IMR-90 (cell line): ENCODE measurements at regions not wholly inside any gene's neighbourhood (a gene's known extent, or its start where the extent isn't known, plus 50 kb on each side); places are given as distances from the start of the nearest gene placed in this dataset.

Experiments
- ATAC-seq: fragments of 200-7000 bp; cut with Tn5 transposase; 2 replicates; pipeline ENCODE4 v1.9.1; 2020; ENCODE audit warnings: low read depth, mild to moderate bottlenecking, moderate library complexity
- BruUV-seq: library from RNA; stranded (reverse); fragments of 400-500 nt; replicated peaks from 2 replicates; lab custom pipeline; 2021; lab: Mats Ljungman, UMichigan
- CTCF ChIA-PET: fragments of 300-600 bp; formaldehyde crosslinking; extraction: SDS; loops from one replicate; lab custom pipeline; 2021; ENCODE audit warnings: antibody characterized with exemption; lab: Yijun Ruan, JAX
- POLR2A ChIA-PET: fragments of 300-600 bp; sonication (Branson Sonifier 250); formaldehyde crosslinking; loops from one replicate; lab custom pipeline; 2022; ENCODE audit warnings: antibody characterized with exemption; ENCODE audit not compliant: unreplicated experiment; lab: Charles Lee
- DNase-seq: peaks from one replicate; pipeline ENCODE4 v3.0.0; 2013
- H2AFZ ChIP-seq: replicated peaks from 2 replicates; pipeline ENCODE3; 2013; ENCODE audit warnings: low read length, mild to moderate bottlenecking; ENCODE audit not compliant: poor library complexity
- H2AK5ac ChIP-seq: 2 replicates; pipeline ENCODE4 v1.6.1; 2013; ENCODE audit warnings: low read depth, low read length, inconsistent platforms
- H2AK9ac ChIP-seq: replicated peaks from 2 replicates; pipeline ENCODE3; 2013; ENCODE audit warnings: mild to moderate bottlenecking, low read depth, low read length, moderate library complexity; ENCODE audit not compliant: poor library complexity
- H2BK120ac ChIP-seq: 2 replicates; pipeline ENCODE4 v1.6.1; 2013; ENCODE audit warnings: low read depth, low read length, inconsistent platforms
- H2BK15ac ChIP-seq: 3 replicates; pipeline ENCODE4 v1.6.1; 2013; ENCODE audit warnings: low read depth, low read length, inconsistent platforms
- H2BK20ac ChIP-seq: 2 replicates; pipeline ENCODE4 v1.6.1; 2013; ENCODE audit warnings: low read depth, mild to moderate bottlenecking, inconsistent platforms, low read length, moderate library complexity
- H2BK5ac ChIP-seq: 2 replicates; pipeline ENCODE4 v1.6.1; 2013; ENCODE audit warnings: mild to moderate bottlenecking, low read depth, low read length, inconsistent platforms; ENCODE audit not compliant: poor library complexity, severe bottlenecking
- H3K14ac ChIP-seq: replicated peaks from 2 replicates; pipeline ENCODE4 v1.6.1; 2013; ENCODE audit warnings: low read depth, low read length, inconsistent platforms
- H3K18ac ChIP-seq: 2 replicates; pipeline ENCODE4 v1.6.1; 2013; ENCODE audit warnings: low read depth, low read length, control low read depth
- H3K23ac ChIP-seq: 2 replicates; pipeline ENCODE4 v1.6.1; 2013; ENCODE audit warnings: low read depth, low read length, inconsistent platforms
- H3K27ac ChIP-seq: 2 replicates; pipeline ENCODE4 v1.5.1; 2013; ENCODE audit warnings: mild to moderate bottlenecking, control low read depth, low read length; ENCODE audit not compliant: insufficient read depth
- H3K27me3 ChIP-seq: 2 replicates; pipeline ENCODE4 v1.6.1; 2013; ENCODE audit warnings: low read length; ENCODE audit not compliant: control insufficient read depth, insufficient read depth
- H3K36me3 ChIP-seq: 2 replicates; pipeline ENCODE4 v1.6.1; 2013; ENCODE audit warnings: low read length, mixed read lengths; ENCODE audit not compliant: control insufficient read depth, insufficient read depth
- H3K4ac ChIP-seq: 2 replicates; pipeline ENCODE4 v1.6.1; 2013; ENCODE audit warnings: low read depth, low read length, inconsistent platforms
- H3K4me1 ChIP-seq: 2 replicates; pipeline ENCODE4 v1.6.1; 2013; ENCODE audit warnings: low read length, mixed read lengths; ENCODE audit not compliant: control insufficient read depth, insufficient read depth
- H3K4me2 ChIP-seq: 2 replicates; pipeline ENCODE4 v1.6.1; 2013; ENCODE audit warnings: low read depth, mild to moderate bottlenecking, control low read depth, low read length, moderate library complexity
- H3K4me3 ChIP-seq: 2 replicates; pipeline ENCODE4 v1.5.1; 2013; ENCODE audit warnings: low read depth, mild to moderate bottlenecking, control low read depth, low read length, moderate library complexity; ENCODE audit not compliant: insufficient read depth
- H3K56ac ChIP-seq: 2 replicates; pipeline ENCODE4 v1.6.1; 2013; ENCODE audit warnings: low read length, inconsistent platforms; ENCODE audit not compliant: insufficient read depth; ENCODE audit errors: extremely low read depth
- H3K79me1 ChIP-seq, 2 experiments: 2 replicates each; pipeline ENCODE4 v1.6.1; 2013; ENCODE audit warnings: low read length in 2 of 2, inconsistent platforms in 1 of 2, low read depth in 1 of 2
- H3K9ac ChIP-seq: 2 replicates; pipeline ENCODE4 v1.6.1; 2013; ENCODE audit warnings: low read depth, low read length, control low read depth
- H3K9me1 ChIP-seq: 2 replicates; pipeline ENCODE4 v1.6.1; 2013; ENCODE audit warnings: low read length, inconsistent platforms; ENCODE audit not compliant: insufficient read depth
- H3K9me3 ChIP-seq: 2 replicates; pipeline ENCODE4 v1.6.1; 2013; ENCODE audit warnings: low read length; ENCODE audit not compliant: control insufficient read depth, insufficient read depth
- H4K20me1 ChIP-seq: 2 replicates; pipeline ENCODE4 v1.6.1; 2013; ENCODE audit warnings: low read length, inconsistent platforms; ENCODE audit not compliant: insufficient read depth
- H4K5ac ChIP-seq: 2 replicates; pipeline ENCODE4 v1.6.1; 2013; ENCODE audit warnings: mild to moderate bottlenecking, low read depth, low read length, control low read depth
- H4K8ac ChIP-seq, 2 experiments: 2 replicates each; pipeline ENCODE4 v1.6.1; 2013; ENCODE audit warnings: low read depth in 2 of 2, low read length in 2 of 2, control low read depth in 1 of 2, inconsistent platforms in 1 of 2
- H4K91ac ChIP-seq: 2 replicates; pipeline ENCODE4 v1.6.1; 2013; ENCODE audit warnings: low read depth, low read length, inconsistent platforms; ENCODE audit not compliant: insufficient read depth
- BHLHE40 ChIP-seq: fragments of 150-350 bp; IDR thresholded peaks from 2 replicates; pipeline ENCODE4 v1.6.1; 2016; ENCODE audit warnings: mild to moderate bottlenecking, low read depth, low read length
- CEBPB ChIP-seq: IDR thresholded peaks from 2 replicates; pipeline ENCODE4 v1.6.1; 2012; ENCODE audit warnings: low read depth, low read length, improper control_type of control experiment
- CTCF ChIP-seq: conservative IDR thresholded peaks from 2 replicates; pipeline ENCODE4 v1.5.1; 2012; ENCODE audit warnings: mild to moderate bottlenecking, low read depth, low read length, improper control_type of control experiment
- FOS ChIP-seq: fragments of 150-350 bp; IDR thresholded peaks from 2 replicates; pipeline ENCODE4 v1.6.1; 2016; ENCODE audit warnings: low read depth, low read length
- MAFK ChIP-seq: IDR thresholded peaks from 2 replicates; pipeline ENCODE4 v1.6.1; 2012; ENCODE audit warnings: low read depth, low read length, improper control_type of control experiment
- MXI1 ChIP-seq: IDR thresholded peaks from 2 replicates; pipeline ENCODE4 v1.6.1; 2012; ENCODE audit warnings: low read depth, mild to moderate bottlenecking, low read length, moderate library complexity, borderline replicate concordance
- RAD21 ChIP-seq: IDR thresholded peaks from 2 replicates; pipeline ENCODE4 v1.6.1; 2012; ENCODE audit warnings: low read length, improper control_type of control experiment
- RCOR1 ChIP-seq: IDR thresholded peaks from 2 replicates; pipeline ENCODE4 v1.6.1; 2012; ENCODE audit warnings: mild to moderate bottlenecking, low read length, improper control_type of control experiment; ENCODE audit not compliant: insufficient replicate concordance
- RFX5 ChIP-seq: IDR thresholded peaks from 2 replicates; pipeline ENCODE4 v1.8.0; 2012; ENCODE audit warnings: low read depth, mild to moderate bottlenecking, low read length, moderate library complexity
- whole genome bisulfite sequencing, 2 experiments: methylation state at CpG; one replicate each; pipeline versions ENCODE4 v1.1.5 to v1.1.7; 2013; ENCODE audit warnings: missing lambda C conversion rate in 2 of 2; ENCODE audit not compliant: insufficient read length in 1 of 2; ENCODE audit errors: extremely low coverage in 2 of 2; 5-methylcytosine and 5-hydroxymethylcytosine counted together
- dilution Hi-C: fragments of 300-500 bp; cut with HindIII; formaldehyde crosslinking; loops from one replicate; pipeline ENCODE4 v1.14.3; 2018; ENCODE audit warnings: low sequenced_read_pairs; ENCODE audit not compliant: unreplicated experiment
- in situ Hi-C: fragments of 300-500 bp; cut with MboI; formaldehyde crosslinking; loops from 3 replicates; pipeline ENCODE4 v1.14.3; 2019; ENCODE audit warnings: low sequenced_read_pairs, inconsistent platforms, mixed read lengths
- intact Hi-C: fragments of 100-400 bp; cut with micrococcal nuclease; formaldehyde crosslinking; loops from 2 replicates; pipeline ENCODE4 v1.10.0; 2022

DNA sequence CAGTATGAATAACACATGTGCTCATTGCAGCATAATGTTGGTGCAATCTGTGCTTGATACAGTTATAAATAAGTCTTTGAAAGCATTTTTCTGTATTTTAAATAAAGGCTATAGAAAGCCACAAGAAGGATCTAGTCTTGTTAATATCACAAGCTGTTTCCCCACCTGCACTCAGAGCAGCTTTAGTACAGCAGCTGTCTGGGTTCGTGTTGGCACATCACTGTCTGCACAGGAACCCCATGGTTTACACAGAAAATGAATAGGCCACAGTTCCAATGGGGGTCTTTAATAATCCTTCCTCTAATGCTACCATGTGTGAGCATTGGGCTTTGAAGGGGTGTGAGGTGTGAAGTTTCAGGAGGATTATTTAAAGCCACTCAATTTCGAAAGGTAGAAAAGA is 2269.7 kb downstream of the MAT2B start:
- Histone ChIP-seq H2AK9ac (no peak overlapping the region), H2BK120ac (no peak overlapping the region), H3K27me3 (no peaks in the 10 kb centered on the region), H4K5ac (no peak overlapping the region), H3K9ac (no peak overlapping the region), H3K4me3 (no peak overlapping the region), H3K4me1 (no peaks in the 10 kb centered on the region), H2AK5ac (no peak overlapping the region), H2BK15ac (no peak overlapping the region), H3K9me1 (no peaks in the 10 kb centered on the region), H3K4ac (no peak overlapping the region), H4K8ac (no peak overlapping the region), H4K91ac (no peak overlapping the region), H2AFZ (no peak overlapping the region), H3K18ac (no peak overlapping the region), H2BK5ac (no peak overlapping the region), H3K79me1 (no peaks in the 10 kb centered on the region), H3K4me2 (no peak overlapping the region), H2BK20ac (no peak overlapping the region), H3K14ac (no peak overlapping the region), H3K23ac (no peak overlapping the region), H3K9me3 (0 out of 2 replicates have a peak, but pooled peaks cover 3% of the 10 kb centered on the region), H3K56ac (no peak overlapping the region), H4K20me1 (no peaks in the 10 kb centered on the region), H3K27ac (no peak overlapping the region), H3K36me3 (no peaks in the 10 kb centered on the region)
- POLR2A ChIA-PET, result no interaction called here
- dilution Hi-C loops (no loop called here), in situ Hi-C loops (no loop called here), intact Hi-C loops (no loop called here)
- TF ChIP-seq RFX5, result no peak
- TF ChIP-seq RAD21, result no peak
- no peak for TF ChIP-seq MAFK
- TF ChIP-seq CEBPB, result no peak
- TF ChIP-seq BHLHE40, result no peak
- TF ChIP-seq MXI1, result no peak
- TF ChIP-seq CTCF, result no peak
- TF ChIP-seq RCOR1, result no peak
- no peak for TF ChIP-seq FOS
- no CpG with 5 or more reads among the region's 2 CpGs for WGBS, 2 experiments
- DNase-seq (no peak), ATAC-seq (no peak)
- CTCF ChIA-PET, result no interaction called here
- no TSS peak for BruUV-seq
